ENCODE measurements at regions not wholly inside any gene's neighbourhood (a gene's known extent, or its start where the extent isn't known, plus 50 kb on each side); places are given as distances from the start of the nearest gene placed in this dataset.

DNA sequence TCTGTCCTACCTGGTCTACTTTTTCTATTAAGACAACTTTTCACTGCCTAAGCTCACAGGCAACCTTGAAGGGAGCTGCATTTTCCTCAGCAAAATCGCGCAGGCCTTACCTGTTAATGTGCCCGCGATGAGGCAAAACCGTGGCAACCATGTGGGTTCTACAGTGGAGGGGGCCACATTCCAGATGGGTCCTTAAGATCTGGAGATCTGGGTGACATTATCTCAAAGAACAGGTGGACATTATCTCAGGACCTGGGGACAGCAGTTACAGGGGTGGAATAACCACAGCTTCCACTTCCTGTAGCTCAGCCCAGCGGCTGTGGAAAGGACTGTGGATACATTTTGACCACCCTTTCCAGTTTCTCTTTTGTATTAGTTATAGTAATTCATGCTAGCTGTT lies 112.8 kb upstream of the PTCH1 start:
- TF ChIP-seq, protein P1, sequence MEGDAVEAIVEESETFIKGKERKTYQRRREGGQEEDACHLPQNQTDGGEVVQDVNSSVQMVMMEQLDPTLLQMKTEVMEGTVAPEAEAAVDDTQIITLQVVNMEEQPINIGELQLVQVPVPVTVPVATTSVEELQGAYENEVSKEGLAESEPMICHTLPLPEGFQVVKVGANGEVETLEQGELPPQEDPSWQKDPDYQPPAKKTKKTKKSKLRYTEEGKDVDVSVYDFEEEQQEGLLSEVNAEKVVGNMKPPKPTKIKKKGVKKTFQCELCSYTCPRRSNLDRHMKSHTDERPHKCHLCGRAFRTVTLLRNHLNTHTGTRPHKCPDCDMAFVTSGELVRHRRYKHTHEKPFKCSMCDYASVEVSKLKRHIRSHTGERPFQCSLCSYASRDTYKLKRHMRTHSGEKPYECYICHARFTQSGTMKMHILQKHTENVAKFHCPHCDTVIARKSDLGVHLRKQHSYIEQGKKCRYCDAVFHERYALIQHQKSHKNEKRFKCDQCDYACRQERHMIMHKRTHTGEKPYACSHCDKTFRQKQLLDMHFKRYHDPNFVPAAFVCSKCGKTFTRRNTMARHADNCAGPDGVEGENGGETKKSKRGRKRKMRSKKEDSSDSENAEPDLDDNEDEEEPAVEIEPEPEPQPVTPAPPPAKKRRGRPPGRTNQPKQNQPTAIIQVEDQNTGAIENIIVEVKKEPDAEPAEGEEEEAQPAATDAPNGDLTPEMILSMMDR (IDR thresholded peaks at IDR 0.05) = no peak
- no peak for TF ChIP-seq EZH2 (IDR thresholded peaks at IDR 0.05; ENCODE audit: borderline replicate concordance, insufficient read depth, low read depth, low read length, poor library complexity, severe bottlenecking)
